HG03521 (cell line): ENCODE measurements at regions not wholly inside any gene's neighbourhood (a gene's known extent, or its start where the extent isn't known, plus 50 kb on each side); places are given as distances from the start of the nearest gene placed in this dataset.
"Not testable (repeated sequence)": the region's sequence is repeated elsewhere in the genome, so short reads cannot be mapped to it uniquely, and the experiment has no call there.

ENCODE experiments used
- ATAC-seq: cut with Tn5 transposase; IDR thresholded peaks from one replicate; pipeline ENCODE4 v1.9.1; 2021; ENCODE audit warnings: mild to moderate bottlenecking, moderate library complexity; ENCODE audit not compliant: unreplicated experiment

- no peak for ATAC-seq
Measured at GRCh38 chr18:40120796-40121391, 1834.1 kb upstream of the PIK3C3 start.

- no peak for ATAC-seq
Measured at GRCh38 chr18:40120356-40120755, 1834.7 kb upstream of the PIK3C3 start.

GRCh38 chr18:40119581-40119980 lies 1835.5 kb upstream of the PIK3C3 start:
- not testable (repeated sequence) for ATAC-seq

GRCh38 chr18:40110455-40110854 lies 1844.6 kb upstream of the PIK3C3 start:
- no peak for ATAC-seq

- ATAC-seq: no peak
Measured at GRCh38 chr18:40109252-40110049, 1845.6 kb upstream of the PIK3C3 start.

- ATAC-seq: no peak
Measured at GRCh38 chr18:40108596-40108995, 1846.4 kb upstream of the PIK3C3 start.

GRCh38 chr18:40102903-40103302 lies 1852.1 kb upstream of the PIK3C3 start:
- ATAC-seq: no peak

- ATAC-seq: no peak
Measured at GRCh38 chr18:40099641-40100040, 1855.4 kb upstream of the PIK3C3 start.

GRCh38 chr18:40096675-40097074 lies 1858.4 kb upstream of the PIK3C3 start:
- no peak for ATAC-seq

GRCh38 chr18:40094441-40094840 lies 1860.6 kb upstream of the PIK3C3 start:
- no peak for ATAC-seq

GRCh38 chr18:40088130-40088529 lies 1866.9 kb upstream of the PIK3C3 start:
- ATAC-seq: no peak

GRCh38 chr18:40079786-40080185 lies 1875.2 kb upstream of the PIK3C3 start:
- no peak for ATAC-seq

- ATAC-seq: no peak
Measured at GRCh38 chr18:40075616-40076015, 1879.4 kb upstream of the PIK3C3 start.

- no peak for ATAC-seq
Measured at GRCh38 chr18:40072761-40073160, 1882.3 kb upstream of the PIK3C3 start.

GRCh38 chr18:40066368-40066767 lies 1888.7 kb upstream of the PIK3C3 start:
- no peak for ATAC-seq

GRCh38 chr18:40063488-40063887 lies 1891.5 kb upstream of the PIK3C3 start:
- ATAC-seq: no peak

- ATAC-seq: no peak
Measured at GRCh38 chr18:40061086-40061485, 1893.9 kb upstream of the PIK3C3 start.

GRCh38 chr18:40060562-40060961 lies 1894.5 kb upstream of the PIK3C3 start:
- ATAC-seq: no peak

- no peak for ATAC-seq
Measured at GRCh38 chr18:40058811-40059570, 1896.0 kb upstream of the PIK3C3 start.

GRCh38 chr18:40056079-40056692 lies 1898.8 kb upstream of the PIK3C3 start:
- ATAC-seq: no peak

GRCh38 chr18:40055262-40055661 lies 1899.8 kb upstream of the PIK3C3 start:
- no peak for ATAC-seq
